ENCODE measurements at regions not wholly inside any gene's neighbourhood (a gene's known extent, or its start where the extent isn't known, plus 50 kb on each side); places are given as distances from the start of the nearest gene placed in this dataset.

GRCh38 chr13:74751739-74752138 is 617.5 kb upstream of the KLF12 start:
- Histone ChIP-seq H3K4me3 (no peak overlapping the region), H3K4me1 (no peaks in the 10 kb centered on the region), H3K36me3 (no peaks in the 10 kb centered on the region), H3K9me3 (no peaks in the 10 kb centered on the region), H3K27me3 (no peaks in the 10 kb centered on the region), H3K27ac (no peak overlapping the region)
- DNase-seq (ENCODE audit: low spot score): no peak
- TF ChIP-seq CTCF (IDR thresholded peaks at IDR 0.05): no peak

GRCh38 chr13:74747186-74747955 is 613.2 kb upstream of the KLF12 start:
- H3K9me3 ChIP-seq: no peaks in the 10 kb centered on the region
- no peaks in the 10 kb centered on the region for H3K4me1 ChIP-seq
- no peak for TF ChIP-seq CTCF (IDR thresholded peaks at IDR 0.05)
- DNase-seq (ENCODE audit: low spot score): no peak
- H3K4me3 ChIP-seq: no peak overlapping the region
- H3K27ac ChIP-seq: no peak overlapping the region
- no peaks in the 10 kb centered on the region for H3K27me3 ChIP-seq
- no peaks in the 10 kb centered on the region for H3K36me3 ChIP-seq

GRCh38 chr13:74743992-74744391 is 609.8 kb upstream of the KLF12 start:
- H3K36me3 ChIP-seq: no peaks in the 10 kb centered on the region
- no peaks in the 10 kb centered on the region for H3K27me3 ChIP-seq
- H3K4me3 ChIP-seq: no peak overlapping the region
- no peak for TF ChIP-seq CTCF (IDR thresholded peaks at IDR 0.05)
- no peak overlapping the region for H3K27ac ChIP-seq
- no peak for DNase-seq (ENCODE audit: low spot score)
- H3K9me3 ChIP-seq: no peaks in the 10 kb centered on the region
- H3K4me1 ChIP-seq: no peaks in the 10 kb centered on the region

- no peak for TF ChIP-seq CTCF (IDR thresholded peaks at IDR 0.05)
- Histone ChIP-seq H3K27me3 (no peaks in the 10 kb centered on the region), H3K4me3 (no peak overlapping the region), H3K27ac (no peak overlapping the region), H3K4me1 (no peaks in the 10 kb centered on the region), H3K9me3 (no peaks in the 10 kb centered on the region), H3K36me3 (no peaks in the 10 kb centered on the region)
- DNase-seq (ENCODE audit: low spot score): no peak
Measured at GRCh38 chr13:74741732-74742131, 607.5 kb upstream of the KLF12 start.

- Histone ChIP-seq H3K36me3 (no peaks in the 10 kb centered on the region), H3K4me1 (no peaks in the 10 kb centered on the region), H3K4me3 (no peak overlapping the region), H3K9me3 (no peaks in the 10 kb centered on the region), H3K27me3 (no peaks in the 10 kb centered on the region), H3K27ac (no peak overlapping the region)
- no peak for TF ChIP-seq CTCF (IDR thresholded peaks at IDR 0.05)
- DNase-seq (ENCODE audit: low spot score): no peak
Measured at GRCh38 chr13:74732736-74733385, 598.7 kb upstream of the KLF12 start.
